ENCODE measurements at regions not wholly inside any gene's neighbourhood (a gene's known extent, or its start where the extent isn't known, plus 50 kb on each side); places are given as distances from the start of the nearest gene placed in this dataset.

DNA sequence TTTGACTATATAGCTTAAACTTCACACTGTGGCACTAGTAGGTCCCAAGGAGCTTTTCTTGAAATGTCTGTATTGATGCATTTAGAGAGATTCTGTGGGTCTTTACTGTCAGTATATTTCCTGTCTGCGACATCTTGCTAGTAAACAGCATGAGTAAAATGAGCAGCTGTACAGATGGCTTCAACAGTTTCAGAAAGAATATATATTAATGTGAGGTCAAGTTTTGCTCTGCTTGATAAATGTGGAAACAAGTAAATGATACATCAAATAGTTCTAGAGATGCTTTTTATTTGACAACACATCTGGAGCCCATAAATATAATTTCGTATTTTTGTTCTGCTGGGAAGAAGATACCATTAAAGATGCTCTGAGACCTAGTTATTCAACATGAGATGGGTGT, 310.9 kb upstream of the COL3A1 start (continued):
- TF ChIP-seq HMGA1 (CRISPR knock-in tag; conservative IDR thresholded peaks at IDR 0.05) (no peak), ZNF362 (CRISPR knock-in tag; IDR thresholded peaks at IDR 0.05; ENCODE audit: borderline replicate concordance) (no peak)

- Histone ChIP-seq H3K9me3 (ENCODE audit: low read length) (no peaks in the 10 kb centered on the region), H2AFZ (ENCODE audit: low read length) (no peak overlapping the region), H3K79me2 (ENCODE audit: insufficient read depth, low read length) (no peaks in the 10 kb centered on the region), H3K4me1 (ENCODE audit: insufficient read depth, low read length) (no peaks in the 10 kb centered on the region), H3K4me2 (ENCODE audit: low read depth, low read length) (no peak overlapping the region), H3K36me3 (replicated peaks in 1 of 2; ENCODE audit: control insufficient read depth in 1 of 2, insufficient read depth in 2 of 2, low read length in 2 of 2) (no peaks in the 10 kb centered on the region), H4K20me1 (ENCODE audit: insufficient read depth, low read length) (no peaks in the 10 kb centered on the region), H3K4me3 (replicated peaks in 1 of 3; ENCODE audit: insufficient read depth in 1 of 3, low read depth in 2 of 3, low read length in 3 of 3) (no peak overlapping the region), H3K27me3 (ENCODE audit: control insufficient read depth in 1 of 2, insufficient read depth in 2 of 2, low read length in 2 of 2) (no peaks in the 10 kb centered on the region), H3K9ac (ENCODE audit: insufficient read depth, low read depth, low read length) (no peak overlapping the region), H3K27ac (ENCODE audit: extremely low read length, insufficient read depth, low read length) (no peak overlapping the region)
- ChIA-PET POLR2A (no interaction called here), CTCF (ENCODE audit: low intra/inter-chr PET ratio, low total read pairs) (no interaction called here)
- DNase-seq (ENCODE audit: low spot score) (no peak), FAIRE-seq (no peak), ATAC-seq (no peak)
- 6% methylated on average over 2 of the region's 2 CpGs for WGBS (ENCODE audit: low lambda C conversion rate)
- intact Hi-C loops (cut with micrococcal nuclease; ENCODE audit: unreplicated experiment) (no loop called here), in situ Hi-C loops (cut with HindIII; ENCODE audit: extremely low pct_ligation_motif_present, low pct_unique_long_range_greater_than_20kb) (no loop called here)
- no TSS peak for BruUV-seq (replicated peaks)
- TF ChIP-seq ZNF441 (CRISPR knock-in tag; IDR thresholded peaks at IDR 0.05; ENCODE audit: borderline replicate concordance) (no peak), ZNF777 (CRISPR knock-in tag; IDR thresholded peaks at IDR 0.05) (no peak), ZNF614 (CRISPR knock-in tag; IDR thresholded peaks at IDR 0.05; ENCODE audit: borderline replicate concordance) (no peak), ZZZ3 (CRISPR knock-in tag; IDR thresholded peaks at IDR 0.05; ENCODE audit: borderline replicate concordance) (no peak)
- TF ChIP-seq, protein P1, sequence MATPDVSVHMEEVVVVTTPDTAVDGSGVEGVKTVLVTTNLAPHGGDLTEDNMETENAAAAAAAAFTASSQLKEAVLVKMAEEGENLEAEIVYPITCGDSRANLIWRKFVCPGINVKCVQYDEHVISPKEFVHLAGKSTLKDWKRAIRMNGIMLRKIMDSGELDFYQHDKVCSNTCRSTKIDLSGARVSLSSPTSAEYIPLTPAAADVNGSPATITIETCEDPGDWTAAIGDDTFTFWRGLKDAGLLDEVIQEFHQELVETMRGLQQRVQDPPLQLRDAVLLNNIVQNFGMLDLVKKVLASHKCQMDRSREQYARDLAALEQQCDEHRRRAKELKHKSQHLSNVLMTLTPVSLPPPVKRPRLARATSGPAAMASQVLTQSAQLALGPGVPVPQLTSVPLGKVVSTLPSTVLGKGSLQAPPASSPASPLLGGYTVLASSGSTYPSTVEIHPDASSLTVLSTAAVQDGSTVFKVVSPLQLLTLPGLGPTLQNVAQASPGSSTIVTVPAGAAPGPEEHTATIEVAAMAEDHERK (CRISPR knock-in tag; IDR thresholded peaks at IDR 0.05; ENCODE audit: low read depth), result no peak
- TF ChIP-seq, protein P2, sequence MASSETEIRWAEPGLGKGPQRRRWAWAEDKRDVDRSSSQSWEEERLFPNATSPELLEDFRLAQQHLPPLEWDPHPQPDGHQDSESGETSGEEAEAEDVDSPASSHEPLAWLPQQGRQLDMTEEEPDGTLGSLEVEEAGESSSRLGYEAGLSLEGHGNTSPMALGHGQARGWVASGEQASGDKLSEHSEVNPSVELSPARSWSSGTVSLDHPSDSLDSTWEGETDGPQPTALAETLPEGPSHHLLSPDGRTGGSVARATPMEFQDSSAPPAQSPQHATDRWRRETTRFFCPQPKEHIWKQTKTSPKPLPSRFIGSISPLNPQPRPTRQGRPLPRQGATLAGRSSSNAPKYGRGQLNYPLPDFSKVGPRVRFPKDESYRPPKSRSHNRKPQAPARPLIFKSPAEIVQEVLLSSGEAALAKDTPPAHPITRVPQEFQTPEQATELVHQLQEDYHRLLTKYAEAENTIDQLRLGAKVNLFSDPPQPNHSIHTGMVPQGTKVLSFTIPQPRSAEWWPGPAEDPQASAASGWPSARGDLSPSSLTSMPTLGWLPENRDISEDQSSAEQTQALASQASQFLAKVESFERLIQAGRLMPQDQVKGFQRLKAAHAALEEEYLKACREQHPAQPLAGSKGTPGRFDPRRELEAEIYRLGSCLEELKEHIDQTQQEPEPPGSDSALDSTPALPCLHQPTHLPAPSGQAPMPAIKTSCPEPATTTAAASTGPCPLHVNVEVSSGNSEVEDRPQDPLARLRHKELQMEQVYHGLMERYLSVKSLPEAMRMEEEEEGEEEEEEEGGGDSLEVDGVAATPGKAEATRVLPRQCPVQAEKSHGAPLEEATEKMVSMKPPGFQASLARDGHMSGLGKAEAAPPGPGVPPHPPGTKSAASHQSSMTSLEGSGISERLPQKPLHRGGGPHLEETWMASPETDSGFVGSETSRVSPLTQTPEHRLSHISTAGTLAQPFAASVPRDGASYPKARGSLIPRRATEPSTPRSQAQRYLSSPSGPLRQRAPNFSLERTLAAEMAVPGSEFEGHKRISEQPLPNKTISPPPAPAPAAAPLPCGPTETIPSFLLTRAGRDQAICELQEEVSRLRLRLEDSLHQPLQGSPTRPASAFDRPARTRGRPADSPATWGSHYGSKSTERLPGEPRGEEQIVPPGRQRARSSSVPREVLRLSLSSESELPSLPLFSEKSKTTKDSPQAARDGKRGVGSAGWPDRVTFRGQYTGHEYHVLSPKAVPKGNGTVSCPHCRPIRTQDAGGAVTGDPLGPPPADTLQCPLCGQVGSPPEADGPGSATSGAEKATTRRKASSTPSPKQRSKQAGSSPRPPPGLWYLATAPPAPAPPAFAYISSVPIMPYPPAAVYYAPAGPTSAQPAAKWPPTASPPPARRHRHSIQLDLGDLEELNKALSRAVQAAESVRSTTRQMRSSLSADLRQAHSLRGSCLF (CRISPR knock-in tag; IDR thresholded peaks at IDR 0.05; ENCODE audit: borderline replicate concordance), result no peak
Observed at GRCh38 chr2:188664416-188664815, 309.8 kb upstream of the COL3A1 start.
